GM12878 (cell line): ENCODE measurements at regions not wholly inside any gene's neighbourhood (a gene's known extent, or its start where the extent isn't known, plus 50 kb on each side); places are given as distances from the start of the nearest gene placed in this dataset.

Experiments
- ATAC-seq: fragments of 200-7000 bp; cut with Tn5 transposase; 3 replicates; pipeline ENCODE4 v1.9.1; 2020; ENCODE audit warnings: mild to moderate bottlenecking, moderate library complexity
- BruUV-seq: library from RNA; stranded (reverse); fragments of 400-500 nt; replicated peaks from 2 replicates; lab custom pipeline; 2021; lab: Mats Ljungman, UMichigan
- CTCF ChIA-PET: fragments of 300-600 bp; sonication (Branson Sonifier 250); formaldehyde crosslinking; extraction: SDS; loops from one replicate; lab custom pipeline; 2021; ENCODE audit warnings: inconsistent platforms; lab: Yijun Ruan, JAX
- POLR2A ChIA-PET: fragments of 350-600 bp; formaldehyde crosslinking; extraction: SDS; loops from one replicate; lab custom pipeline; 2021; ENCODE audit warnings: inconsistent platforms; lab: Charles Lee
- RAD21 ChIA-PET: fragments of 300-600 bp; sonication (Branson Sonifier 250); formaldehyde crosslinking; loops from one replicate; lab custom pipeline; 2023; ENCODE audit warnings: antibody characterized with exemption; ENCODE audit not compliant: unreplicated experiment; lab: Charles Lee
- SMC1A ChIA-PET: fragments of 300-600 bp; sonication (Branson Sonifier 250); formaldehyde crosslinking; loops from one replicate; lab custom pipeline; 2023; ENCODE audit not compliant: unreplicated experiment, uncharacterized antibody; lab: Charles Lee
- DNase-seq: peaks from one replicate; pipeline ENCODE4 v3.0.0-alpha.2; 2011; ENCODE audit warnings: low read depth, low spot score
- FAIRE-seq: peaks from 3 replicates; lab custom pipeline; 2011; peaks lifted over from hg19 to GRCh38; lab: Jason Lieb, UNC
- H2AFZ ChIP-seq: 2 replicates; pipeline ENCODE4 v1.6.0; 2011; ENCODE audit warnings: low read depth, low read length, control low read depth; ENCODE audit not compliant: control insufficient read depth
- H3K27ac ChIP-seq: 2 replicates; pipeline ENCODE4 v1.5.1; 2011; ENCODE audit warnings: control low read depth; ENCODE audit not compliant: control insufficient read depth, insufficient read depth
- H3K27me3 ChIP-seq, 2 experiments: replicated peaks in 1 of 2; 2 replicates each; pipeline versions ENCODE4 v1.6.0 to v1.6.1; 2011; ENCODE audit warnings: low read length in 1 of 2; ENCODE audit not compliant: control insufficient read depth in 2 of 2, insufficient read depth in 2 of 2
- H3K36me3 ChIP-seq, 2 experiments: 2 replicates each; pipeline ENCODE4 v1.5.1; 2011; ENCODE audit warnings: low read length in 1 of 2; ENCODE audit not compliant: control insufficient read depth in 2 of 2, insufficient read depth in 2 of 2
- H3K4me1 ChIP-seq: 2 replicates; pipeline ENCODE4 v1.6.1; 2011; ENCODE audit warnings: mild to moderate bottlenecking, low read length, moderate library complexity, mixed read lengths; ENCODE audit not compliant: control insufficient read depth, insufficient read depth
- H3K4me2 ChIP-seq: 2 replicates; pipeline ENCODE4 v1.6.0; 2011; ENCODE audit warnings: control low read depth; ENCODE audit not compliant: control insufficient read depth, insufficient read depth
- H3K4me3 ChIP-seq: fragments of 200-600 bp; sonication (generic); 2 replicates; pipeline ENCODE4 v1.5.1; 2016
- H3K79me2 ChIP-seq: 2 replicates; pipeline ENCODE4 v1.6.0; 2011; ENCODE audit warnings: low read length; ENCODE audit not compliant: control insufficient read depth, insufficient read depth
- H3K9ac ChIP-seq: 2 replicates; pipeline ENCODE4 v1.8.0; 2011; ENCODE audit warnings: low read length, control low read depth, mixed read lengths; ENCODE audit not compliant: control insufficient read depth, insufficient read depth
- H3K9me3 ChIP-seq: replicated peaks from 3 replicates; pipeline ENCODE4 v1.5.1; 2011; ENCODE audit warnings: mild to moderate bottlenecking, low read length; ENCODE audit not compliant: control insufficient read depth, insufficient read depth
- H4K20me1 ChIP-seq: 2 replicates; pipeline ENCODE4 v1.6.0; 2011; ENCODE audit not compliant: control insufficient read depth, insufficient read depth
- BCL11A ChIP-seq: IDR thresholded peaks from 2 replicates; pipeline ENCODE4 v1.6.1; 2011; ENCODE audit warnings: low read depth, low read length
- BMI1 ChIP-seq: fragments of 450-650 bp; IDR thresholded peaks from 2 replicates; pipeline ENCODE4 v1.6.1; 2016; ENCODE audit warnings: mild to moderate bottlenecking, moderate library complexity, borderline replicate concordance
- ESRRA ChIP-seq: IDR thresholded peaks from 2 replicates; pipeline ENCODE4 v1.6.1; 2012; ENCODE audit warnings: mild to moderate bottlenecking, low read length, improper control_type of control experiment
- HDGF ChIP-seq: fragments of 450-650 bp; IDR thresholded peaks from 2 replicates; pipeline ENCODE4 v1.6.1; 2016; ENCODE audit warnings: antibody characterized with exemption
- RAD21 ChIP-seq: IDR thresholded peaks from 2 replicates; pipeline ENCODE4 v1.6.1; 2011; ENCODE audit warnings: mild to moderate bottlenecking, low read depth, low read length, moderate library complexity; ENCODE audit not compliant: insufficient read depth
- RELA ChIP-seq: fragments of 450-650 bp; IDR thresholded peaks from 2 replicates; pipeline ENCODE4 v1.8.0; 2014; ENCODE audit warnings: borderline replicate concordance; ENCODE audit not compliant: partially characterized antibody
- ZZZ3 ChIP-seq: IDR thresholded peaks from 2 replicates; pipeline ENCODE4 v1.6.1; 2011; ENCODE audit warnings: low read depth; ENCODE audit not compliant: control insufficient read depth, insufficient read length
- WGBS: methylation state at CpG from one replicate; pipeline ENCODE4 v1.1.6; 2016; ENCODE audit warnings: low lambda C conversion rate; ENCODE audit not compliant: insufficient replicate concordance, insufficient coverage; ENCODE audit errors: missing lambda C conversion rate; 5-methylcytosine and 5-hydroxymethylcytosine counted together
- in situ Hi-C: fragments of 300-500 bp; cut with MboI; formaldehyde crosslinking; loops from 9 replicates; pipeline ENCODE4 v1.14.3; 2018; ENCODE audit warnings: mixed read lengths
- intact Hi-C: fragments of 100-400 bp; cut with micrococcal nuclease; formaldehyde crosslinking; loops from one replicate; pipeline ENCODE4 v1.14.2; 2022; ENCODE audit not compliant: unreplicated experiment
- TF ChIP-seq, protein P1 (sequence below): fragments of 450-650 bp; IDR thresholded peaks from 2 replicates; pipeline ENCODE4 v1.6.1; 2017; ENCODE audit warnings: antibody characterized with exemption, mild to moderate bottlenecking, moderate library complexity
- TF ChIP-seq, protein P2 (sequence below): IDR thresholded peaks from 2 replicates; pipeline ENCODE4 v1.6.1; 2011; ENCODE audit warnings: low read depth, low read length, improper control_type of control experiment, borderline replicate concordance

DNA sequence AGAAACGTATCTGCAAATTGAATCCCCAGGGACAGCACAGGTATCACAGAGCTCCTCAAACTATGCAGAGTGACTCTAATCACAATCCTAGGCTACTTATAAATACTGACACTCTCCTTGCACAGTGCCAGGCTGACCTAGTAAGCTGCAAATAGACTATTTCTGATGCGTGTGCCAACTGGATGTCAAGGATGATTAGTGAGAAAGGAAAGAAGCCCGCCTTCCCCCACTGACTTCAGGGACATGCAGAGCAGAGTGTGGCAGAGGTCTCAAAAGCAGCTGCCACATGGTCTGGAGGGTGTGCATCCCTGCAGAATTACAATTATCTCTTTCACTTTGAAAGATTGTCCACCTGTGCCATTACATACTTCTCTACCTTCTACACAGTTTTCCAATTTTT is 235.6 kb downstream of the CPS1 start:
- FAIRE-seq (no peak), ATAC-seq (no peak), DNase-seq (no peak)
- Histone ChIP-seq H3K9ac (no peak overlapping the region), H3K27ac (no peak overlapping the region), H4K20me1 (no peaks in the 10 kb centered on the region), H3K9me3 (no peaks in the 10 kb centered on the region), H3K36me3 (no peaks in the 10 kb centered on the region), H3K79me2 (no peaks in the 10 kb centered on the region), H2AFZ (no peak overlapping the region), H3K4me2 (no peak overlapping the region), H3K27me3 (no peaks in the 10 kb centered on the region)
- SMC1A ChIA-PET = no interaction called here
- POLR2A ChIA-PET = no interaction called here
- in situ Hi-C loops (no loop called here), intact Hi-C loops (no loop called here)
- 0% methylated on average over 3 of the region's 3 CpGs for WGBS
- BruUV-seq = no TSS peak
- TF ChIP-seq, protein P1, sequence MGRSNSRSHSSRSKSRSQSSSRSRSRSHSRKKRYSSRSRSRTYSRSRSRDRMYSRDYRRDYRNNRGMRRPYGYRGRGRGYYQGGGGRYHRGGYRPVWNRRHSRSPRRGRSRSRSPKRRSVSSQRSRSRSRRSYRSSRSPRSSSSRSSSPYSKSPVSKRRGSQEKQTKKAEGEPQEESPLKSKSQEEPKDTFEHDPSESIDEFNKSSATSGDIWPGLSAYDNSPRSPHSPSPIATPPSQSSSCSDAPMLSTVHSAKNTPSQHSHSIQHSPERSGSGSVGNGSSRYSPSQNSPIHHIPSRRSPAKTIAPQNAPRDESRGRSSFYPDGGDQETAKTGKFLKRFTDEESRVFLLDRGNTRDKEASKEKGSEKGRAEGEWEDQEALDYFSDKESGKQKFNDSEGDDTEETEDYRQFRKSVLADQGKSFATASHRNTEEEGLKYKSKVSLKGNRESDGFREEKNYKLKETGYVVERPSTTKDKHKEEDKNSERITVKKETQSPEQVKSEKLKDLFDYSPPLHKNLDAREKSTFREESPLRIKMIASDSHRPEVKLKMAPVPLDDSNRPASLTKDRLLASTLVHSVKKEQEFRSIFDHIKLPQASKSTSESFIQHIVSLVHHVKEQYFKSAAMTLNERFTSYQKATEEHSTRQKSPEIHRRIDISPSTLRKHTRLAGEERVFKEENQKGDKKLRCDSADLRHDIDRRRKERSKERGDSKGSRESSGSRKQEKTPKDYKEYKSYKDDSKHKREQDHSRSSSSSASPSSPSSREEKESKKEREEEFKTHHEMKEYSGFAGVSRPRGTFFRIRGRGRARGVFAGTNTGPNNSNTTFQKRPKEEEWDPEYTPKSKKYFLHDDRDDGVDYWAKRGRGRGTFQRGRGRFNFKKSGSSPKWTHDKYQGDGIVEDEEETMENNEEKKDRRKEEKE = no peak
- TF ChIP-seq RAD21 = no peak
- TF ChIP-seq HDGF = no peak
- no peak for TF ChIP-seq RELA
- TF ChIP-seq, protein P2, sequence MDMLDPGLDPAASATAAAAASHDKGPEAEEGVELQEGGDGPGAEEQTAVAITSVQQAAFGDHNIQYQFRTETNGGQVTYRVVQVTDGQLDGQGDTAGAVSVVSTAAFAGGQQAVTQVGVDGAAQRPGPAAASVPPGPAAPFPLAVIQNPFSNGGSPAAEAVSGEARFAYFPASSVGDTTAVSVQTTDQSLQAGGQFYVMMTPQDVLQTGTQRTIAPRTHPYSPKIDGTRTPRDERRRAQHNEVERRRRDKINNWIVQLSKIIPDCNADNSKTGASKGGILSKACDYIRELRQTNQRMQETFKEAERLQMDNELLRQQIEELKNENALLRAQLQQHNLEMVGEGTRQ = no peak
- no peak for TF ChIP-seq ZZZ3
- TF ChIP-seq BCL11A = no peak
- no peak for TF ChIP-seq BMI1
- TF ChIP-seq ESRRA = no peak
- TF ChIP-seq, all 136 proteins: peak for 0
- Histone ChIP-seq H3K4me1 (no peaks in the 10 kb centered on the region), H3K4me3 (no peak overlapping the region)
- RAD21 ChIA-PET = no interaction called here
- CTCF ChIA-PET = interaction anchor here (0.7 kb wide), 1 partner anchor 9 kb away, joined by 3 read pairs; no protein-coding TSS in a partner anchor
